NT2/D1 (cell line): ENCODE measurements at regions not wholly inside any gene's neighbourhood (a gene's known extent, or its start where the extent isn't known, plus 50 kb on each side); places are given as distances from the start of the nearest gene placed in this dataset.

Source experiments
- SUZ12 ChIP-seq: IDR thresholded peaks from 2 replicates; pipeline ENCODE4 v1.6.1; 2011; ENCODE audit not compliant: insufficient read length, insufficient read depth; ENCODE audit errors: extremely low read depth
- ZNF274 ChIP-seq: IDR thresholded peaks from 2 replicates; pipeline ENCODE4 v1.6.1; 2011; ENCODE audit warnings: mild to moderate bottlenecking, low read depth, low read length

DNA sequence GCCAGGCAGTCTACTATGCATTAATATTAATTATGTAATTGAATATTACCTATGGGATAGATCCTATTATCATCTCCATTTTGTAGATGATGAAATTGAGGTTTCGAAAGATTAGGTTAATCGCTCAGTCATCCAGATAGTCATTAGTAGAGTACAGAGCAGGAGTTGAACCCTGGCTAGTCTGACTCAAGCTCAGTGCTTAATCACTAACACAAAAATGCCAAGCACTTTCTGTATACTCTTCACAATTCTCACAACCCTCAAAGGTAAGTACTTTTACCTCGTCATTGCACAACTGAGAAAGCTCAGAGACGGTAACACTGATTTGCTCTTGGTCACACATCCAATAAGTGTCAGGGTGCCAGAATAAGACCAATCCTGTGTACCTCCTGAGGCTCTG, 280.2 kb upstream of the PLXNA2 start:
- TF ChIP-seq SUZ12 (no peak), ZNF274 (no peak)
